Stimulated activated CD4-positive, alpha-beta T cell treated with anti-CD3 and anti-CD28 coated beads, TNF-alpha, amount 100 ng/mL, for 1 hour (primary cell): ENCODE measurements at regions not wholly inside any gene's neighbourhood (a gene's known extent, or its start where the extent isn't known, plus 50 kb on each side); places are given as distances from the start of the nearest gene placed in this dataset.
"Not testable (repeated sequence)": the region's sequence is repeated elsewhere in the genome, so short reads cannot be mapped to it uniquely, and the experiment has no call there.

Source experiments
- DNase-seq, 3 donors: peaks; one replicate each; pipeline ENCODE4 v3.0.0-alpha.2; 2020; ENCODE audit warnings: low read depth in 3 of 3, low spot score in 1 of 3

- not testable (repeated sequence) for DNase-seq
Observed at GRCh38 chr3:198147213-198147612, 187.2 kb downstream of the LMLN start.

DNA sequence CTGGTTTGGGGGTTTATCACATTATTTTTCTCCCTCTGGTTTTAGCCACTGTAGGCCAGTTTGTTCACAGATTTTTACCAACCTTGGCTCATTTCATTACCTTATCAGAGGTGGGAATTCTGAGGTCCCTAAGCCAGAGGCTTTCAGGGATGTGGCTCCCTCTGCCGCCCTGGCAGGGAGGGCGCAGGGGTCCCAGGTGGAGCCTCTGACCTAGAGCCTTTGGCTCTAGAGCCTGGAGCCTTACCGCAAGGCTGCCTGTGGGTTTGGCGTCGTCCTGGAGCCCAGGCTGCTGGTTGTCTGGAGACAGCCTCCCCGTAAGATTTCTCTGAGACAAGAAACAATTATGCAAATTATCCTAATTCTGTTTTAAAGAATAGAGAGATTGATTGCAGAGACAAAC lies 188.0 kb downstream of the LMLN start:
- not testable (repeated sequence) for DNase-seq

GRCh38 chr3:198149904-198150303 lies 189.9 kb downstream of the LMLN start:
- not testable (repeated sequence) for DNase-seq

DNA sequence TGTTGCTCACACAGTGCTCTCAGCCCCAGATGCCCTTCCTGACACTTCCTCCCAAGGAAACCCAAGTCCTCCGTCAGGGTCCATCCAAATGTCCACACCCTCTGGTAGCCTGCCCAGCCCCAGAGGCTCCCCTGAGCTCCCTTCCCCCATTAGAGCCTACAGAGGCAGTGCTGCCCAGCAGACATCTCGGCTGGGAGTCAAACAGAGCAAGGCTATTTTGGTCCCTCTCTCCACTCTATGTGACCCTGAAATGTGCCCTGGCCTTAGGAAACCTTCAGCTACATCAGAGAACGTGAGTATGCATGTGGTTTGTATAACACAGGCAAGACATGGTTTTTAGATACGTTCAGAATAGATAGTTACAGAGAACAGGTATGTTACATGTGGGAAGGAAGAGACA lies 191.8 kb downstream of the LMLN start:
- DNase-seq: not testable (repeated sequence)

- not testable (repeated sequence) for DNase-seq
Observed at GRCh38 chr3:198155771-198156170, 195.8 kb downstream of the LMLN start.

- DNase-seq: not testable (repeated sequence)
Observed at GRCh38 chr3:198157231-198157868, 197.3 kb downstream of the LMLN start.

- not testable (repeated sequence) for DNase-seq
Observed at GRCh38 chr3:198158007-198158406, 198.0 kb downstream of the LMLN start.

DNA sequence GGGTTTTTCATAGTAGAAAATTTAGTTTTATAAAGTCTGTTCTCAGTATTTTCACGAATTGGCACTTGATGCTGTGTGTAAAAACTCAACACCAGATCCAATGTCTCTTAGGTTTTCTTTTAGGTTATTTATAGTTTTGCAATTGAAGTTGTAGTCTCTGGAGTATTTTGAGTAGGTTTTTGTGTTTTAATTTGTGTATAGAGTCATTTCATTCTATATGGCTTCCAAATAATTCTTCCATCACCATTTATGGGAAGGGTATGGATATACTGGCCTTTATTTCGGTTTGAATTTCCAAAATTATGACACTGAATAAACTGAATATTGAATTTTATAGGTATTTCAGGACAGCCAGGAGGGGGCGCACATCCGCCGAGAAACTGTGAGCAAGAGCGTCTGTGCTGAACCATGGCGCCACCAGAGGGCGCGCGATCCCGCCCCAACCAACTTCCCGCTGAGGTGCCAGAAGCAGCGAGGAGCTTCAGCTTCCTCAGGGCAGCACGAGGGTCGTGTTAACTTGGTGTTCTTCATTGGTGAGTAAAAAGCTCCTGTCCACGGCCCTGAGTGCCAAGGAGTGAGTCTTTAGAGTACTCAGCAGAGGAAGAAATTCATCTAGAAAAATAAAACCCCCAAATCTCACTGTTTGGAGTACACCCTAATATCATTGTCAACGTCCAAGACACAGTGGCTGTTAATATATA lies 207.5 kb downstream of the LMLN start:
- DNase-seq: peak; percentile 0 to 53 (median 38)

DNA sequence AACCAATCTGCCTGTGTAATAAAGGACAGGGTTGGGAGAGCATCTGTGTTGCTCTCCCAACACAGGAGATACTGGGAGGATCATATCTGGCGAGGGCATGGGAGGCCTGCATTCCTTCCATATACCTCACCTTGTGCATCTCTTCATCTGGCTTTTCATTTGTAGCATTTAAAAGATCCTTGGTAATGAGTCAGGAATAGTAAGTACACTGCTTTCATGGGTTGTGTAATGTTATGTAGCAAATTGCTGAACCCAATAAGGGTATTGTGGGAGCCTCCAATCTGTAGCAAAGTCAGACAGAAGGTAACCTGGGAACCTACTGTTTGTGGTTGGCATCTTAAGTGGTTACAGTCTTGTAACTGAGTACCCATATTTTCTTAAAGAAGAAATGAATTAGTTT lies 210.8 kb downstream of the LMLN start:
- not testable (repeated sequence) for DNase-seq

- DNase-seq: not testable (repeated sequence)
Observed at GRCh38 chr3:198173080-198173479, 213.1 kb downstream of the LMLN start.

DNA sequence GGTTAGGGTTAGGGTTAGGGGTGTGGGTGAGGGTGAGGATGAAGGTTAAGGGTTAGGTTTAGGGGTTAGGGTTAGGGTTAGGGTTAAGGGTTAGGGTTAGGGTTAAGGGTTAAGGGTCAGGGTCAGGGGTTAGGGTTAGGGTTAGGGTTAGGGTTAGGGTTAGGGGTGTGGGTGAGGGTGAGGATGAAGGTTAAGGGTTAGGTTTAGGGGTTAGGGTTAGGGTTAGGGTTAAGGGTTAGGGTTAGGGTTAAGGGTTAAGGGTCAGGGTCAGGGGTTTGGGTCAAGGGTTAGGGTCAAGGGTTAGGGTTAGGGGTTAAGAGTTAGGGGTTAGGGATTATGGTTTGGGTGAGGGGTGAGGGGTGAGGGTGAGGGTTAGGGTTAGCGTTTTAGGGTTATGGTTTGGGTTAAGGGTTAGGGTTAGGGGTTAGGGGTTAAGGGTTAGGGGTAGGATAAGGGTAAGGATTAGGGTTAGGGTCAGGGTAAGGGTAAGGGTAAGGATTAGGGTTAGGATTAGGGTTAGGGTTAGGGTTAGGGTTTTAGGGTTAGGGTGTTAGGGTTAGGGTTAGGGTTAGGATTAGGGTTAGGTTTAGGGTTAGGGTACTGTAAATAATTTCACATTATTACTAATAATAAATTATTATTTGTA lies 214.0 kb downstream of the LMLN start:
- not testable (repeated sequence) for DNase-seq
